HEK293 (cell line): ENCODE measurements at regions not wholly inside any gene's neighbourhood (a gene's known extent, or its start where the extent isn't known, plus 50 kb on each side); places are given as distances from the start of the nearest gene placed in this dataset.

Experiments
- CTCF ChIA-PET: fragments of 350-600 bp; formaldehyde crosslinking; extraction: SDS; loops from one replicate; lab custom pipeline; 2021; ENCODE audit warnings: antibody characterized with exemption; lab: Yijun Ruan, JAX
- POLR2A ChIA-PET: fragments of 300-600 bp; formaldehyde crosslinking; extraction: SDS; loops from one replicate; lab custom pipeline; 2020; ENCODE audit warnings: antibody characterized with exemption, inconsistent platforms; lab: Yijun Ruan, JAX
- H3K27ac ChIP-seq: fragments of 200-500 bp; sonication (Bioruptor generic); 2 replicates; pipeline ENCODE4 v1.5.1; 2014; ENCODE audit warnings: low read depth, low read length, control low read depth, inconsistent platforms; ENCODE audit errors: extremely low read depth
- H3K36me3 ChIP-seq, 2 experiments: fragments of 200-500 bp in 1 of 2; sonication (Bioruptor generic) in 1 of 2; 1 replicate in 1 of 2; 2 replicates in 1 of 2; pipeline ENCODE4 v1.5.1; 2014 to 2017; ENCODE audit warnings: inconsistent platforms in 2 of 2, low read length in 2 of 2; ENCODE audit not compliant: control insufficient read depth in 2 of 2, insufficient read depth in 1 of 2
- H3K4me1 ChIP-seq: fragments of 200-500 bp; sonication (Bioruptor generic); 2 replicates; pipeline ENCODE4 v1.5.1; 2014; ENCODE audit warnings: mild to moderate bottlenecking, low read length, inconsistent platforms; ENCODE audit not compliant: control insufficient read depth, insufficient read depth
- H3K4me3 ChIP-seq: 2 replicates; pipeline ENCODE4 v1.5.1; 2011; ENCODE audit warnings: low read depth, mild to moderate bottlenecking, control low read depth, low read length, moderate library complexity
- H3K9me3 ChIP-seq: fragments of 200-500 bp; sonication (Bioruptor generic); 2 replicates; pipeline ENCODE4 v1.5.1; 2014; ENCODE audit warnings: low read depth, low read length, inconsistent platforms; ENCODE audit not compliant: control insufficient read depth, insufficient read depth
- EGR2 ChIP-seq: fragments of 450-650 bp; formaldehyde crosslinking; IDR thresholded peaks from 2 replicates; pipeline ENCODE4 v1.5.1; 2016; ENCODE audit warnings: low read depth, missing biosample characterization, missing genetic modification characterization
- KLF1 ChIP-seq: fragments of 450-650 bp; formaldehyde crosslinking; IDR thresholded peaks from 2 replicates; pipeline ENCODE4 v1.5.1; 2016; ENCODE audit warnings: missing biosample characterization, missing genetic modification characterization
- OSR2 ChIP-seq: fragments of 450-650 bp; formaldehyde crosslinking; IDR thresholded peaks from 2 replicates; pipeline ENCODE4 v1.5.1; 2016; ENCODE audit warnings: missing biosample characterization, missing genetic modification characterization
- PRDM1 ChIP-seq: fragments of 450-650 bp; formaldehyde crosslinking; IDR thresholded peaks from 2 replicates; pipeline ENCODE4; 2016; ENCODE audit warnings: missing biosample characterization, missing genetic modification characterization
- PRDM2 ChIP-seq: fragments of 450-650 bp; formaldehyde crosslinking; IDR thresholded peaks from 2 replicates; pipeline ENCODE4 v1.5.1; 2016; ENCODE audit warnings: missing biosample characterization, missing genetic modification characterization, borderline replicate concordance
- SCRT1 ChIP-seq: fragments of 450-650 bp; formaldehyde crosslinking; IDR thresholded peaks from 2 replicates; pipeline ENCODE4 v1.5.1; 2016; ENCODE audit warnings: missing biosample characterization, missing genetic modification characterization, borderline replicate concordance
- SCRT2 ChIP-seq: fragments of 450-650 bp; formaldehyde crosslinking; IDR thresholded peaks from 2 replicates; pipeline ENCODE4 v1.5.1; 2016; ENCODE audit warnings: missing biosample characterization, missing genetic modification characterization
- SETDB1 ChIP-seq: IDR thresholded peaks from one replicate; pipeline ENCODE4 v1.6.1; 2017; ENCODE audit warnings: mild to moderate bottlenecking, low read length, moderate library complexity, mixed read lengths; ENCODE audit not compliant: insufficient read length
- ZNF133 ChIP-seq: fragments of 450-650 bp; formaldehyde crosslinking; IDR thresholded peaks from 2 replicates; pipeline ENCODE4 v1.5.1; 2016; ENCODE audit warnings: missing biosample characterization, missing genetic modification characterization
- ZNF155 ChIP-seq: fragments of 450-650 bp; formaldehyde crosslinking; IDR thresholded peaks from 2 replicates; pipeline ENCODE4 v1.5.1; 2016; ENCODE audit warnings: missing biosample characterization, missing genetic modification characterization
- ZNF174 ChIP-seq: fragments of 450-650 bp; formaldehyde crosslinking; IDR thresholded peaks from 2 replicates; pipeline ENCODE4 v1.5.0; 2017; ENCODE audit warnings: missing biosample characterization, mild to moderate bottlenecking, missing genetic modification characterization
- ZNF202 ChIP-seq: fragments of 450-650 bp; formaldehyde crosslinking; IDR thresholded peaks from 2 replicates; pipeline ENCODE4 v1.5.1; 2016; ENCODE audit warnings: missing biosample characterization, missing genetic modification characterization, borderline replicate concordance
- ZNF366 ChIP-seq: fragments of 450-650 bp; formaldehyde crosslinking; conservative IDR thresholded peaks from 2 replicates; pipeline ENCODE4 v1.5.1; 2016; ENCODE audit warnings: missing biosample characterization, missing genetic modification characterization
- ZNF416 ChIP-seq: fragments of 450-650 bp; formaldehyde crosslinking; IDR thresholded peaks from 2 replicates; pipeline ENCODE4 v1.5.1; 2016; ENCODE audit warnings: missing biosample characterization, missing genetic modification characterization
- ZNF521 ChIP-seq: fragments of 450-650 bp; formaldehyde crosslinking; IDR thresholded peaks from 2 replicates; pipeline ENCODE4 v1.5.1; 2017; ENCODE audit warnings: missing biosample characterization, mild to moderate bottlenecking, missing genetic modification characterization
- ZNF529 ChIP-seq: fragments of 450-650 bp; formaldehyde crosslinking; IDR thresholded peaks from 2 replicates; pipeline ENCODE4 v1.5.1; 2017; ENCODE audit warnings: missing genetic modification characterization, missing biosample characterization; ENCODE audit not compliant: insufficient replicate concordance
- ZNF561 ChIP-seq: fragments of 450-650 bp; IDR thresholded peaks from 2 replicates; pipeline ENCODE4 v1.5.1; 2018; ENCODE audit warnings: missing biosample characterization, missing genetic modification characterization, borderline replicate concordance
- ZNF677 ChIP-seq: fragments of 450-650 bp; IDR thresholded peaks from 2 replicates; pipeline ENCODE4 v1.5.0; 2018; ENCODE audit warnings: missing biosample characterization, mild to moderate bottlenecking, missing genetic modification characterization, moderate library complexity
- ZNF701 ChIP-seq: fragments of 450-650 bp; formaldehyde crosslinking; IDR thresholded peaks from 2 replicates; pipeline ENCODE4 v1.5.1; 2016; ENCODE audit warnings: missing biosample characterization, missing genetic modification characterization
- ZNF776 ChIP-seq: fragments of 450-650 bp; formaldehyde crosslinking; IDR thresholded peaks from 2 replicates; pipeline ENCODE4 v1.5.0; 2017; ENCODE audit warnings: missing biosample characterization, missing genetic modification characterization, borderline replicate concordance
- ZSCAN23 ChIP-seq: fragments of 450-650 bp; formaldehyde crosslinking; IDR thresholded peaks from 2 replicates; pipeline ENCODE4 v1.5.1; 2016; ENCODE audit warnings: missing biosample characterization, missing genetic modification characterization
- TF ChIP-seq, protein P1 (sequence below): fragments of 450-650 bp; formaldehyde crosslinking; IDR thresholded peaks from 2 replicates; pipeline ENCODE4 v1.5.1; 2016; ENCODE audit warnings: missing biosample characterization, missing genetic modification characterization
- TF ChIP-seq, protein P2 (sequence below): fragments of 450-650 bp; formaldehyde crosslinking; IDR thresholded peaks from 2 replicates; pipeline ENCODE4 v1.5.1; 2016; ENCODE audit warnings: missing biosample characterization, missing genetic modification characterization

GRCh38 chr6:155916846-155917624 lies 461.4 kb upstream of the NOX3 start:
- CTCF ChIA-PET, result no interaction called here
- Histone ChIP-seq H3K9me3 (no peaks in the 10 kb centered on the region), H3K4me3 (no peak overlapping the region), H3K36me3 (no peaks in the 10 kb centered on the region), H3K4me1 (no peaks in the 10 kb centered on the region), H3K27ac (no peak overlapping the region)
- TF ChIP-seq ZNF133 (tag by site-specific recombination), result no peak
- TF ChIP-seq KLF1, result no peak
- TF ChIP-seq, protein P1, sequence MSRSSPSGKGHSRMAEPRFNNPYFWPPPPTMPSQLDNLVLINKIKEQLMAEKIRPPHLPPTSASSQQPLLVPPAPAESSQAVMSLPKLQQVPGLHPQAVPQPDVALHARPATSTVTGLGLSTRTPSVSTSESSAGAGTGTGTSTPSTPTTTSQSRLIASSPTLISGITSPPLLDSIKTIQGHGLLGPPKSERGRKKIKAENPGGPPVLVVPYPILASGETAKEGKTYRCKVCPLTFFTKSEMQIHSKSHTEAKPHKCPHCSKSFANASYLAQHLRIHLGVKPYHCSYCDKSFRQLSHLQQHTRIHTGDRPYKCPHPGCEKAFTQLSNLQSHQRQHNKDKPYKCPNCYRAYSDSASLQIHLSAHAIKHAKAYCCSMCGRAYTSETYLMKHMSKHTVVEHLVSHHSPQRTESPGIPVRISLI, result no peak
- TF ChIP-seq EGR2 (tag by site-specific recombination), result no peak
- TF ChIP-seq SETDB1, result no peak
- no peak for TF ChIP-seq ZNF202 (tag by site-specific recombination)
- POLR2A ChIA-PET, result no interaction called here

DNA sequence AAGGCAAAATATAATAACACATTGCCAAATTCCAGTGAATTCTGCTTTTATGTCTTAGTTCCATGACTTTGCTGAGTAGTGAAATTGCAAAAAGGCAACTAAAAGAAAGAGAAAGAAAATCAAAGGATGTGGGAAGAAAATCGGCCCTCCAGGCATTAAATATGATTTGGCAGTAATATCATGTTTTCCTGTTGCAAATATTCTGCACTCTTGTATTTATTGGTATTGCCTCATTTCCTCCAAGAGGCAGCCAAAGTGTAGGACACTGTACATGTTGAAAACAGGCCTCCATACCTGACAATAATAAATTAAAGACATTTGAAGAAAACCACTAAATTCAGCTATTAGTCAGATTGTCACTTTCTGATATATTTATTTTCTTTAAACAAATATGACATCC lies 460.0 kb upstream of the NOX3 start:
- no peak for TF ChIP-seq ZNF701 (tag by site-specific recombination)
- TF ChIP-seq, protein P2, sequence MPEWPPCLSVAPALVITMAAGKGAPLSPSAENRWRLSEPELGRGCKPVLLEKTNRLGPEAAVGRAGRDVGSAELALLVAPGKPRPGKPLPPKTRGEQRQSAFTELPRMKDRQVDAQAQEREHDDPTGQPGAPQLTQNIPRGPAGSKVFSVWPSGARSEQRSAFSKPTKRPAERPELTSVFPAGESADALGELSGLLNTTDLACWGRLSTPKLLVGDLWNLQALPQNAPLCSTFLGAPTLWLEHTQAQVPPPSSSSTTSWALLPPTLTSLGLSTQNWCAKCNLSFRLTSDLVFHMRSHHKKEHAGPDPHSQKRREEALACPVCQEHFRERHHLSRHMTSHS, result no peak
- no peak for TF ChIP-seq SCRT1 (tag by site-specific recombination)
- no peak for TF ChIP-seq ZNF561 (tag by site-specific recombination)
- no peak for TF ChIP-seq ZNF776
- TF ChIP-seq ZNF155 (tag by site-specific recombination), result no peak
- no peak for TF ChIP-seq OSR2
- TF ChIP-seq ZNF416, result no peak
- TF ChIP-seq ZNF133 (tag by site-specific recombination), result no peak
- TF ChIP-seq ZNF521 (tag by site-specific recombination), result no peak
- no peak for TF ChIP-seq ZNF677 (tag by site-specific recombination)
- TF ChIP-seq ZNF174 (tag by site-specific recombination), result no peak
- no peak for TF ChIP-seq ZSCAN23 (tag by site-specific recombination)
- Histone ChIP-seq H3K36me3 (no peaks in the 10 kb centered on the region), H3K27ac (no peak overlapping the region), H3K9me3 (no peaks in the 10 kb centered on the region), H3K4me3 (no peak overlapping the region), H3K4me1 (no peaks in the 10 kb centered on the region)
- POLR2A ChIA-PET, result no interaction called here
- CTCF ChIA-PET, result interaction anchor here (0.6 to 0.7 kb wide), 2 partner anchors 9 to 245 kb away, joined by 3 read pairs; no protein-coding TSS in a partner anchor

DNA sequence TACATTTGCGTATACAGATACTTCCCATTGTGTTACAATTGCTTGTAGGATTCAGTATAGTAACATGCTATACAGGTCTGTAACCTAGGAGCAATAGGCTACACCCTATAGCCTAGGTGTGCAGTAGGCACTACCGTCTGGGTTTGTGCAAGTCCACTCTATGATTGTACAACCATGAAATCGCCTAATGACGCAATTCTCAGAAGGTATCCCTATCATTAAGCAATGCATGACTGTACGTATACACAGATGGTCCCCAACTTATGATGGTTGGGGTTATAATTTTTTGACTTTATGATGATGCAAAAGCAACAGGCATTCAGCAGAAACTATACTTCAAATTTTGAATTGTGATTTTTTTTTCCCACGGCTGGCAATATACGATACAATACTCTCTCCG lies 458.2 kb upstream of the NOX3 start:
- ChIA-PET POLR2A (no interaction called here), CTCF (no interaction called here)
- Histone ChIP-seq H3K4me1 (no peaks in the 10 kb centered on the region), H3K4me3 (no peak overlapping the region), H3K9me3 (no peaks in the 10 kb centered on the region), H3K27ac (no peak overlapping the region), H3K36me3 (no peaks in the 10 kb centered on the region)
- TF ChIP-seq PRDM1 (tag by site-specific recombination) (no peak), ZNF529 (tag by site-specific recombination) (no peak), PRDM2 (tag by site-specific recombination) (no peak), SCRT2 (tag by site-specific recombination) (no peak), ZNF366 (tag by site-specific recombination) (no peak)
